GM04504 (cell line): ENCODE measurements at regions not wholly inside any gene's neighbourhood (a gene's known extent, or its start where the extent isn't known, plus 50 kb on each side); places are given as distances from the start of the nearest gene placed in this dataset.
"Not testable (repeated sequence)": the region's sequence is repeated elsewhere in the genome, so short reads cannot be mapped to it uniquely, and the experiment has no call there.

ENCODE experiments used
- DNase-seq: peaks from one replicate; pipeline ENCODE4 v3.0.0-alpha.2; 2012; ENCODE audit warnings: low read depth

DNA sequence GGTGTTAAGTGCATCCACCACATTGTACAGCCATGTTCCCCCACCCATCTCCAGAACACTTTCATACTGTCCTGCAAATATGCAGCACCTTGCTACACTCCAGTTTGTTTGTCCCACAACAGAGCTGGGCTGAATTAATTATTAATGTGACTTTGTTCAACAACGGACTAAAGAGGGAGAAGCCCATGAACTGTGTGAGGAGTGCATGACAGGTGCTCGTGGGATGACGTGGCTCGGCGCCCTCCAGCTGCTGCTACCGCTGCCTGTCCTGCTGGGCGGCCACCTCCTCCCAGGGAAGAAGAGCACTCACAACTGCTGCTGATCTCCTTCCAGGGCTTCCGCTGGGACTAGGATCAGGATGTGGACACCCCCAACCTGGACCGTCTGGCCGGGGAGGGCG lies 111.2 kb upstream of the DEFB108B start:
- DNase-seq = not testable (repeated sequence)

DNA sequence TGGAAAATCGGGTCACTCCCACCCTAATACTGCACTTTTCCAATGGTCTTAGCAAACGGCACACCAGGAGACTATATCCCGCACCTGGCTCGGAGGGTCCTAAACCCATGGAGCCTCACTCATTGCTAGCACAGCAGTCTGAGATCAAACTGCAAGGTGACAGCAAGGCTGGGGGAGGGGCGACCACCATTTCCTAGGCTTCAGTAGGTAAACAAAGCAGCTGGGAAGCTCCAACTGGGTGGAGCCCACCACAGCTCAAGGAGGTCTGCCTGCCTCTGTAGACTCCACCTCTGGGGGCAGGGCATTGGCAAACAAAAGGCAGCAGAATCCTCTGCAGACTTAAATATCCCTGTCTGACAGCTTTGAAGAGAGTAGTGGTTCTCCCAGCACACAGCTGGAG lies 109.0 kb upstream of the DEFB108B start:
- not testable (repeated sequence) for DNase-seq

DNA sequence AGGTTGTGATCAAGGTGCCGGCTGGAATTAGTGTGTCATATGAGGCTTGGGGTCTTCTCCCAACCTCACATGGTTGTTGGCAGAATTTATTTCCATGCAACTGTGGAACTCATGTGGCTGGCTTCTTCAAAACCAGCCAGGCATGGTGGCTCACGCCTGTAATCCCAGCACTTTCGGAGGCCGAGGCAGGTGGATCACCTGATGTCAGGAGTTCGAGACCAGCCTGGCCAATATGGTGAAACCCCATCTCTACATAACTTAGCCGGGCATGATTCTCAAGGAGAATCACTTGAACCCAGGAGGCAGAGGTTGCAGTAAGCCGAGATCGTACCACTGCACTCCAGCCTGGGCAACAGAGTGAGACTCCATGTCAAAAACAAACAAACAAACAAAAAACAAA lies 102.3 kb upstream of the DEFB108B start:
- DNase-seq = not testable (repeated sequence)

DNA sequence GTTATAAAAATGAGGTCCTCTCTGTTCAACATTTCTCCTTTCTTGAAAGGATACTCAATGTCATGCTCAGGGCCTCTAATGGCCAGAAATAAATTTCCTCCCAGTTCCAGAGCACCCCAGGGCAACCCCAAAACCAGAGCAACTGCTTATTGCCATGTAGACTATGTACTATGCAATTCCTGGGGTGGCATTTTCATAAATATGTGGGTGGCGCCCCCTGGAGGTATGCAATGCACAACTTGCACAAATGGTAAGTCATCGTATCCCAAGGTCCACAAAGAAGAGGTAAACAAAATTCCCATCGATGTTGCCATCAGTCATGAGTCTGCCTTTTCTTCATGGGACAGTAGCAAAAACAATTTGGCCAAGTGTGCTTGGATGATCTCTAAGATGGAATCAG lies 98.6 kb upstream of the DEFB108B start:
- not testable (repeated sequence) for DNase-seq

DNA sequence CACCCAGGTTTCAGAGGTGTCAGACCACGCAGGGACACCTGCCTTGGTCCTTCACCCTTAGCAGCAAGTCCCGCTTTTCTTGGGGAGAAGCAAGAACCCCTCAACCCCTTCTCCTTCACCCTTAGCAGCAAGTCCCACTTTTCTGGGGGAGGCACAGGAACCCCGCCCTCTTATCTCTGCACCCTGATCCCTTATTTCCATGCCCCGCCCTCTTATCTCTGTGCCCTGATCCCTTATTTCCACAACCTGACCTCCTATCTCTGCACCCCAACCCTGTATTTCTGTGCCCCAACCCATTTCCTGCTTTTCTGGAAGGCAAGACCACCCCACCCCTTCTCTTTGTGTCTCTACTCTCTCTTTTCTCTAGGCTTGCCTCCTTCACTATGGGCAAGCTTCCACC lies 94.7 kb upstream of the DEFB108B start:
- DNase-seq = not testable (repeated sequence)

DNA sequence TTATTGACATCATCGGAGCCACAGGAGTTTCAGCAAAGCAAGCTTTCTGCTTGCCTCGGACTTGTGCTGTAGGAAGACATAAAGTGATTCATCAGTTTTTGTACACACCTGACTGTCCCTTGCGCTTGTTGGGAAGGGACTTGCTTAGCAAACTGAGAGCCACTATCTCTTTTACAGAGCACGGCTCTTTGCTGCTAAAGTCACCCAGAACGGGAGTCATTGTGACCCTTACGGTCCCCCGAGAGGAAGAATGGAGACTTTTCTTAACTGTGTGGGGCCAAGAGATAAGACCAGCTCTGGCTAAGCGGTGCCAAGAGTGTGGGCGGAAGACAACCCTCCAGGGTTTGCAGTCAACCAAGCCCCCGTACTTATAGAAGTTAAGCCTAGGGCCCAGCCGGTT lies 89.6 kb upstream of the DEFB108B start:
- DNase-seq = not testable (repeated sequence)

DNA sequence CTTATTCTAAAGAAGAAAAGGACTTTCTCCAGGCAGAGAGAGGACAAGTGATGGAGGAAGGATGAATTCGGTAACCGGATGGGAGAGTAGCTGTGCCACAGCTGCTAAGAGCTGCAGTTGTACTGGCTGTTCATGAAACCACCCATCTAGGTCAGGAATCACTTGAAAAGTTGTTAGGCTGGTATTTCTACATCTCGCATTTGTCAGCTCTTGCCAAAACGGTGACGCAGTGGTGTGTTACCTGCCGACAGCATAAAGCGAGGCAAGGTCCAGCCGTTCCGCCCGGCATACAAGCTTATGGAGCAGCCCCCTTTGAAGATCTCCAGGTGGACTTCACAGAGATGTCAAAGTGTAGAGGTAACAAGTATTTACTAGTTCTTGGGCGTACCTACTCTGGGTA lies 87.3 kb upstream of the DEFB108B start:
- DNase-seq = not testable (repeated sequence)

DNA sequence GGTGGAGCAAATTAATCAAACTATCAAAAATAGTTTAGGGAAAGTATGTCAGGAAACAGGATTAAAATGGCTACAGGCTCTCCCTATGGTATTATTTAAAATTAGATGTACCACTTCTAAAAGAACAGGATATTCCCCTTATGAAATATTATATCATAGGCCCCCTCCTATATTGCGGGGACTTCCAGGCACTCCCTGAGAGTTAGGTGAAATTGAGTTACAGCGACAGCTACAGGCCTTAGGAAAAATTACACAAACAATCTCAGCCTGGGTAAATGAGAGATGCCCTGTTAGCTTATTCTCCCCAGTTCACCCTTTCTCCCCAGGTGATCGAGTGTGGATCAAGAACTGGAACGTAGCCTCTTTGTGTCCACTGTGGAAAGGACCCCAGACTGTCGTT lies 86.7 kb upstream of the DEFB108B start:
- not testable (repeated sequence) for DNase-seq

DNA sequence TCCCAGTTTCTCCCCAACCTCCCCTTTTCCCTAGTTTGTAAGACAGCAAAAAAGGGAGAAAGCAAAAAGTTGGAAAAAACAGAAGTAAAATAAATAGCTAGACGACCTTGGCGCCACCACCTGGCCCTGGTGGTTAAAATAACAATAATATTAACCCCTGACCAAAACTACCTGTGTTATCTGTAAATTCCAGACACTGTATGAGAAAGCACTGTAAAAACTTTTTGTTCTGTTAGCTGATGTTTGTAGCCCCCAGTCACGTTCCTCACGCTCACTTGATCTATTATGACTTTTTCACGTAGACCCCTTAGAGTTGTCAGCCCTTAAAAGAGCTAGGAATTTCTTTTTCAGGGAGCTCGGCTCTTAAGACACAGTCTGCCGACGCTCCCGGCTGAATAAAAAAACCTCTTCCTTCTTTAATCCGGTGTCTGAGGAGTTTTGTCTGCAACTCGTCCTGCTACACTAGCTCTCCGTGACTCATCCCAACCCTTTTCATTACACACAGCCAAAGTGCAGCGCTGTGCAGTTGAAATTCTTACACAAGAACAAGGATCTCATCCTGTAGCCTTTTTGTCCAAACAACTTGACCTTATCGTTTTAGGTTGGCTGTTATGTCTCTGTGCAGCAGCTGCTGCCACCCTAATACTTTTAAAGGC lies 83.9 kb upstream of the DEFB108B start:
- DNase-seq = not testable (repeated sequence)

DNA sequence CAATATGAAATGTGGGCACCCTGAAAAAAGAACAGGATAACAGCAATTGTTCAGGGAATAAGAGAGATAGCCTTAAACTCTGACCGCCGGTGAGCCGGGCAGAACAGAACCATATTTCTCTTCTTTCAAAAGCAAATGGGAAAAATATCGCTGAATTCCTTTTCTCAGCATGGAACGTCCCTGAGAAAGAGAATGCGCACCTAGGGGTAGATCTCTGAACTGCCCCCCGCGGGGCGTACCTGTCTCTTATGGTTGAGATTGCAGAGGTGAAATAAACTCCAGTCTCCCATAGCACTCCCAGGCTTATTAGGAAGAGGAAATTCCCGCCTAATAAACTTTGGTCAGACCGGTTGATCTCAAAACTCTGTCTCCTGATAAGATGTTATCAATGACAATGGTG lies 82.1 kb upstream of the DEFB108B start:
- not testable (repeated sequence) for DNase-seq

DNA sequence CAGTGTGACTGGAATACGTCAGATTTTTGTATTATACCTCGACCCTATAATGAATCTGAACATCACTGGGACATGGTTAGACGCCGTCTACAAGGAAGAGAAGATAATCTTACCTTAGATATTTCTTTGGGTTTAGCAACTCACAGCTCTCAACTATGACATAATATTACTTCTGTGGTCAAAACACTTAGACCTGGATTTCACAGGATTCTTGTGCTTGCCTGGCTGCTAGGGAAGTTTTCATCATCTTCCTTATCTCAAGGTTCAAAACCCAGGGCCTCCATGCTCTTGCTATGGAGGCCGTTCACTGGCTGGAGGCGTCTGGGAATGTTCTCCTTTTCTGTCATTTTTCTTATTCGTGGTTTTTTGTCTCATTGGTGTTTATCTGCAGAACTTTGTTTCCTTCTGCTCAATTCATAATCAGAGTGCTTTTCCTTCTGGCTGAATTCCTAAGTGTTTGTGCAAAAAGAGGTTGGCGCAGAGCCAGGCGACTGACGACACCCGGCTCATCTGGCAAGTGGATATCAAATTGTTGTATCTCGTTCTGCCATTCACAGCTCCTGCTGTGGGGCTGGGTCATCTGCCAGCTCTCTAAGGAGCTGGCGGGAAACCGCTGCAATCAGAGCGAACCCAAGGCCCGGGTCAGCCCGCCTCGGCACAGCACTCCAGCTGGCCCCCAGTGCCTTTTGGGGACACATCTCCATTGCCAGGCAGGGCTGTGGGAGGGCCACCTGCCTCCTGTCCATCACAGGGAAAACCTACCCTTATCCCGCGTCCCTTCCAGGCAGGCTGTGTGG lies 68.1 kb upstream of the DEFB108B start:
- not testable (repeated sequence) for DNase-seq

DNA sequence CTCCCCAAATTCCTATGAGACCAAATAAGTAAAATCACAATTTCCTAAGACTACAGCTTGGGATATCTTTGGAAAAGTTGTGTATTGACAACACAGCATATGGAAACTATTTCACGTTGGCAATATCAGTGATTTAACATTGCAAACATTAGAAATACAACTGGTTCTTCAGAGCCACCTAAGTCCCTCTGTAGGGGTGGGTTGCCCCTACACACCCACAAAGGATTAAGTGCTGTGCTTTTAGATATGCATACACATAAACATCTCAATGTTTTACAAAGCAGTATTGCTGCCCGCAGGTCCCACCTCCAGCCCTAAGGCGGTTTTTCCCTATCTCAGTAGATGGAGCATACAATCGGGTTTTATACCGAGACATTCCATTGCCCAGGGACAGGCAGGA lies 66.0 kb upstream of the DEFB108B start:
- DNase-seq = not testable (repeated sequence)

DNA sequence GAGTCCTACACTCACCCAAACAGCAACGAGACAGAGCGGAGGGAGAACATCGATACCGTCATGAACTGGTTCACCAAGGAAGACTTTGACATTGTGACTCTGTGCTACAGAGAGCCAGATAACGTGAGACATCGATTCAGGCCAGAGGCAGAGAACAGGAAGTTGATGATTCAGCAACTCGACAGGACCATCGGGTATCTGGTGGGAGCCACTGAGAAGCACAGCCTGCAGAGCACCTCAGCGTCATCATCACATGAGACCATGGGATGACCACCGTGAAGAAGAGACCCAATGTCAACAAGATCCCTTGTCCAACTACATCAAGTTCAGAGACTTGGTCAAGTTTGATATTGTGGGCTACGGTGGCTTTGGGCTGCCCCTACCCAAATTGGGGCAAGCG lies 60.8 kb upstream of the DEFB108B start:
- not testable (repeated sequence) for DNase-seq

DNA sequence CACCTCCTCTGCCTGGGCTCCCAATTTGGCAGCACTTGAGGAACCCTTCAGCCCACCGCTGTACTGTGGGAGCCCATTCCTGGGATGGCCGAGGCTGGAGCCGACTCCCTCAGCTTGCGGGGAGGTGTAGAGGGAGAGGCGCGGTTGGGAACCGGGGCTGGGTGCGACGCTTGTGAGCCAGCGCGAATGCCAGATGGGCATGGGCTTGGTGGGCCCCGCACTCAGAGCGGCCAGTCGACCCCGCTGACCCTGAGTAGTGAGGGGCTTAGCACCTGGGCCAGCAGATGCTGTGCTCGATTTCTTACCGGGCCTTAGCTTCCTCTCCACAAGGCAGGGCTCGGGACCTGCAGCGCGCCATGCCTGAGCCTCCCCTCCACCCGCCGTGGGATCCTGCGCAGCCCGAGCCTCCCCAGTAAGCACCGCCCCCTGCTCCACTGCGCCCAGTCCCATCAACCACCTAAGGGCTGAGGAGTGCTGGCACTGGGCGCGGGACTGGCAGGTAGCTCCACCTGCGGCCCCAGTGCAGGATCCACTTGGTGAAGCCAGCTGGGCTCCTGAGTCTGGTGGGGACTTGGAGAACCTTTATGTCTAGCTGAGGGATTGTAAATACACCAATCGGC lies 58.3 kb upstream of the DEFB108B start:
- no peak for DNase-seq

DNA sequence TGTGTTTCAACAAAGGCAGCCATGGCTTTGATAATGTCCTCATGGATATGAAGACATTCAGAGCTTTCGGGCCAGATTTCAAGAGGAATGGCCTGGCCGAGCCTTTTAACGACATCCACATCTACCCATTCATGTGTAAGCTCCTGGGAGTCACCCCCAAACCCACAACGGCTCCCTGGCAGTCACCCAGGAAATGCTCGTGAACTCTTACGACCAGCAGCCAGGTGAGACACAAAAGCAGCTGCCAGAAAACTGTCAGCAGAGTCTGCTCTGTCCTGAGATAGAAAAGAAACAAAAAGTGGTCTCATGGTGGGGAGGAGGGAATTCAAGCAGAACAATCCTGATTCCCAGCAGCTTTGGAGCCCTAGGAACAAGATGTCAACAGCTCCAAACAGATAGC lies 52.9 kb upstream of the DEFB108B start:
- not testable (repeated sequence) for DNase-seq

DNA sequence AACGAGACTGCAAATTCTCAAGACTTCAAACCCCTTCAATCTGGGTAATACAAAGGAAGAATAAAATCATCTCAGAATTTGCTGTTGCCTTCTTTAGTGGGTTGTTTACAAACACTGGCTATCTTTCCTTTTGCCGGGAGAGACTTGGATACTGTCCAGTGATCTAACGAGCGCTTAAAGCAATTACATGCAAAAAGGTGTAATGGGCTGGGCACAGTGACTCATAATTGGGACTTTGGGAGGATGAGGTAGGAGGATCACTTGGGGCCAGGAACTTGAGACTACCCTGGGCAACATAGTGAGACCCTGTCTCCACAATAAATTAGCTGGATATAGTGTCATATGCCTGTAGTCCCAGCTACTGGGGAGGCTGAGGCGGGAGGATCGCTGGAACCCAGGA lies 52.2 kb upstream of the DEFB108B start:
- DNase-seq = not testable (repeated sequence)

DNA sequence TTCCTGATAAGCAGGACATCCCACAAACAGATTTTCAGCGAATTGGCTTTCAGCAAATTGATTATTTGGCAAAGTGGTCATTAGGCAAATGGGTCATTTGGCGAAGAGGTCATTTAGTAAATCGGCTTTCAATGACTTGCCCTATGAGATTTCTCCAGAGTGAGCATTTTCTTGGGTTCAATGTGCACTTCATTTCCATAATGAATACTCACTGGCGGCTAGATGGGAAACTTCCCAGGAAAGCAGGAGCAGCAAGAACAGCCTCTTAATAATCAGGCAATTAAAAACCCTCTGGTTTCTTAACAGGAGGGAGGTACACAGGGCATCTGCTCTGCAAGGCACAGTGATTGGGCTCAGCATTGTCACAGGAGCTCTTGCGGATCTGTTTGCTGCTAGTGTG lies 51.5 kb upstream of the DEFB108B start:
- DNase-seq = not testable (repeated sequence)

DNA sequence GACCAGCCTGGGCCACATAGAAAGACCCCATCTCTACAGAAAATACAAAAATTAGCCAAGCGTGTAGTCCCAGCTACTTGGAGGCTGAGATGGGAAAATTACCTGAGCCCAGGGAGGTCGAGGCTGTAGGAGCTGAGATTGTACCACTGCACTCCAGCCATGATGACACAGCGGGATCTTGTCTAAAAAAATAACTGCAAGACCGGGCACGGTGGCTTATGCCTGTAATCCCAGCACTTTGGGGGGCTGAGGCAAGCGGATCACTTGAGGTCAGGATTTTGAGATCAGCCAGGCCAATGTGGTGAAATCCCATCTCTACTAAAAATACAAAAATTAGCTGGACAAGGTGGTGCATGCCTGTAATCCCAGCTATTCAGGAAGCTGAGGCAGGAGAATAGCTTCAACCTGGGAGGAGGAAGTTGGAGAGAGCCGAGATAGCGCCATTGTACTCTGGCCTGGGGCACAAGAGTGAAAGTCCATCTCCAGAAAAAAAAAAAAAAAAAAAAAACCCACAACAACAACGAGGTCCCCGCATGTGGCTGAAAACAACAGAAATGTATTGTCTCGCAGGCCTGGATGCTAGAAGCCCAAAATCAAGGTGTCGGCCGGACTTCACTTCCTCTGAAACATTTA lies 50.7 kb upstream of the DEFB108B start:
- DNase-seq = not testable (repeated sequence)

DNA sequence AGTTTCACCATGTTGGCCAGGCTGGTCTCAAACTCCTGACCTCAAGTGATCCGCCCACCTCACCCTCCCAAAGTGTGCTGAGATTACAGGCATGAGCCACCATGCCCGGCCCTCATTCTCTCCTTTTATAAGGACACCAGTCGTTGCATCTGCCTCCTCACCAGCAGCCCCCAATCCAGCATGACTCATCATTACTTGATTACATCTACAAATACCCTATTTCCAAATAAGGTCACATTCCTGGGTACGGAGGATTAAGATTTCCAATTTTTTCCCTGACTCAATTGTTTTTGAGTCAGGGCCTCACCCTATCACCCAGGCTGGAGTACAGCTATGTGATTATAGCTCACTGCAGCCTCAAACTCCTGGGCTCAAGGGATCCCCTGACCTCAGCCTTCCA lies 49.8 kb upstream of the DEFB108B start:
- not testable (repeated sequence) for DNase-seq
